ENCODE measurements at regions not wholly inside any gene's neighbourhood (a gene's known extent, or its start where the extent isn't known, plus 50 kb on each side); places are given as distances from the start of the nearest gene placed in this dataset.
"Not testable (repeated sequence)": the region's sequence is repeated elsewhere in the genome, so short reads cannot be mapped to it uniquely, and the experiment has no call there.

GRCh38 chr3:10682692-10683091 is 133.3 kb upstream of the SLC6A11 start:
- H3K4me3 Mint-ChIP-seq = no peak overlapping the region
- H3K9me3 Mint-ChIP-seq (ENCODE audit: low read depth) = no peaks in the 10 kb centered on the region
- H3K36me3 Mint-ChIP-seq = no peaks in the 10 kb centered on the region
- no peak overlapping the region for H3K27ac Mint-ChIP-seq
- H3K27me3 Mint-ChIP-seq = peaks cover 2% of the 10 kb centered on the region
- H3K4me1 Mint-ChIP-seq (ENCODE audit: low read depth) = no peaks in the 10 kb centered on the region

GRCh38 chr3:10683106-10683505 is 132.9 kb upstream of the SLC6A11 start:
- no peak overlapping the region for H3K27ac Mint-ChIP-seq
- no peaks in the 10 kb centered on the region for H3K4me1 Mint-ChIP-seq (ENCODE audit: low read depth)
- no peaks in the 10 kb centered on the region for H3K9me3 Mint-ChIP-seq (ENCODE audit: low read depth)
- H3K36me3 Mint-ChIP-seq = no peaks in the 10 kb centered on the region
- no peak overlapping the region for H3K4me3 Mint-ChIP-seq
- peaks cover 2% of the 10 kb centered on the region for H3K27me3 Mint-ChIP-seq

- Mint-ChIP-seq H3K4me3 (no peak overlapping the region), H3K27ac (no peak overlapping the region), H3K36me3 (no peaks in the 10 kb centered on the region), H3K4me1 (ENCODE audit: low read depth) (no peaks in the 10 kb centered on the region), H3K27me3 (peaks cover 2% of the 10 kb centered on the region), H3K9me3 (ENCODE audit: low read depth) (no peaks in the 10 kb centered on the region)
Observed at GRCh38 chr3:10688126-10688525, 127.9 kb upstream of the SLC6A11 start.

- peaks cover 2% of the 10 kb centered on the region for H3K27me3 Mint-ChIP-seq
- no peak overlapping the region for H3K4me3 Mint-ChIP-seq
- H3K36me3 Mint-ChIP-seq = no peaks in the 10 kb centered on the region
Observed at GRCh38 chr3:10688548-10689172, 127.4 kb upstream of the SLC6A11 start.

GRCh38 chr3:10692039-10692622 is 123.9 kb upstream of the SLC6A11 start:
- Mint-ChIP-seq H3K4me3 (no peak overlapping the region), H3K36me3 (no peaks in the 10 kb centered on the region), H3K4me1 (ENCODE audit: low read depth) (no peaks in the 10 kb centered on the region), H3K27ac (no peak overlapping the region), H3K27me3 (peaks cover 1% of the 10 kb centered on the region), H3K9me3 (ENCODE audit: low read depth) (no peaks in the 10 kb centered on the region)

More at GRCh38 chr3:10688548-10689172, 127.4 kb upstream of the SLC6A11 start:
- H3K27ac Mint-ChIP-seq = no peak overlapping the region
- H3K9me3 Mint-ChIP-seq (ENCODE audit: low read depth) = no peaks in the 10 kb centered on the region
- H3K4me1 Mint-ChIP-seq (ENCODE audit: low read depth) = no peaks in the 10 kb centered on the region

GRCh38 chr3:10693457-10693856 is 122.6 kb upstream of the SLC6A11 start:
- Mint-ChIP-seq H3K9me3 (ENCODE audit: low read depth) (no peaks in the 10 kb centered on the region), H3K4me1 (ENCODE audit: low read depth) (no peaks in the 10 kb centered on the region), H3K4me3 (no peak overlapping the region), H3K36me3 (no peaks in the 10 kb centered on the region), H3K27ac (no peak overlapping the region), H3K27me3 (peaks cover 3% of the 10 kb centered on the region)

GRCh38 chr3:10694179-10694578 is 121.8 kb upstream of the SLC6A11 start:
- Mint-ChIP-seq H3K4me1 (ENCODE audit: low read depth) (no peaks in the 10 kb centered on the region), H3K27ac (no peak overlapping the region), H3K27me3 (peaks cover 6% of the 10 kb centered on the region), H3K4me3 (no peak overlapping the region), H3K9me3 (ENCODE audit: low read depth) (no peaks in the 10 kb centered on the region), H3K36me3 (no peaks in the 10 kb centered on the region)

GRCh38 chr3:10695186-10695585 is 120.8 kb upstream of the SLC6A11 start:
- H3K27ac Mint-ChIP-seq; H3K36me3 Mint-ChIP-seq; H3K4me3 Mint-ChIP-seq; H3K4me1 Mint-ChIP-seq (ENCODE audit: low read depth); H3K27me3 Mint-ChIP-seq; H3K9me3 Mint-ChIP-seq (ENCODE audit: low read depth): not testable (repeated sequence)

GRCh38 chr3:10695595-10696285 is 120.3 kb upstream of the SLC6A11 start:
- H3K4me3 Mint-ChIP-seq = no peak overlapping the region
- H3K4me1 Mint-ChIP-seq (ENCODE audit: low read depth) = no peaks in the 10 kb centered on the region
- no peak overlapping the region for H3K27ac Mint-ChIP-seq
- peaks cover 6% of the 10 kb centered on the region for H3K27me3 Mint-ChIP-seq
- H3K9me3 Mint-ChIP-seq (ENCODE audit: low read depth) = no peaks in the 10 kb centered on the region
- H3K36me3 Mint-ChIP-seq = no peaks in the 10 kb centered on the region

- H3K27ac Mint-ChIP-seq = no peak overlapping the region
- no peaks in the 10 kb centered on the region for H3K4me1 Mint-ChIP-seq (ENCODE audit: low read depth)
- no peaks in the 10 kb centered on the region for H3K36me3 Mint-ChIP-seq
- peaks cover 10% of the 10 kb centered on the region for H3K27me3 Mint-ChIP-seq
- no peak overlapping the region for H3K4me3 Mint-ChIP-seq
- H3K9me3 Mint-ChIP-seq (ENCODE audit: low read depth) = no peaks in the 10 kb centered on the region
Observed at GRCh38 chr3:10697918-10698317, 118.1 kb upstream of the SLC6A11 start.

GRCh38 chr3:10700821-10701220 is 115.2 kb upstream of the SLC6A11 start:
- Mint-ChIP-seq H3K9me3 (ENCODE audit: low read depth) (no peaks in the 10 kb centered on the region), H3K4me3 (no peak overlapping the region), H3K36me3 (no peaks in the 10 kb centered on the region), H3K27me3 (peaks cover 26% of the 10 kb centered on the region), H3K4me1 (ENCODE audit: low read depth) (no peaks in the 10 kb centered on the region), H3K27ac (no peak overlapping the region)

GRCh38 chr3:10702961-10703740 is 112.9 kb upstream of the SLC6A11 start:
- Mint-ChIP-seq H3K4me3 (no peak overlapping the region), H3K9me3 (ENCODE audit: low read depth) (no peaks in the 10 kb centered on the region), H3K27ac (no peak overlapping the region), H3K4me1 (ENCODE audit: low read depth) (peaks cover 10% of the 10 kb centered on the region), H3K27me3 (peaks cover 39% of the 10 kb centered on the region), H3K36me3 (no peaks in the 10 kb centered on the region)

- H3K4me1 Mint-ChIP-seq (ENCODE audit: low read depth) = peaks cover 10% of the 10 kb centered on the region
- H3K36me3 Mint-ChIP-seq = no peaks in the 10 kb centered on the region
- H3K27ac Mint-ChIP-seq = no peak overlapping the region
- H3K9me3 Mint-ChIP-seq (ENCODE audit: low read depth) = no peaks in the 10 kb centered on the region
- no peak overlapping the region for H3K4me3 Mint-ChIP-seq
- H3K27me3 Mint-ChIP-seq = peaks cover 42% of the 10 kb centered on the region
Observed at GRCh38 chr3:10703875-10704274, 112.2 kb upstream of the SLC6A11 start.

- H3K27ac Mint-ChIP-seq = no peak overlapping the region
Observed at GRCh38 chr3:10706156-10706739, 109.8 kb upstream of the SLC6A11 start.

More at GRCh38 chr3:10706156-10706739, 109.8 kb upstream of the SLC6A11 start:
- Mint-ChIP-seq H3K4me3 (no peak overlapping the region), H3K4me1 (ENCODE audit: low read depth) (peaks cover 10% of the 10 kb centered on the region), H3K36me3 (no peaks in the 10 kb centered on the region), H3K9me3 (ENCODE audit: low read depth) (no peaks in the 10 kb centered on the region), H3K27me3 (peaks cover 59% of the 10 kb centered on the region)

Data from activated naive CD8-positive, alpha-beta T cell (primary cell).